Peyer's patch (tissue), 4 donors: ENCODE measurements at regions not wholly inside any gene's neighbourhood (a gene's known extent, or its start where the extent isn't known, plus 50 kb on each side); places are given as distances from the start of the nearest gene placed in this dataset.

Experiments
- POLR2A ChIP-seq, 2 donors: fragments of 450-650 bp; IDR thresholded peaks; one replicate each; pipeline ENCODE4 v1.5.1; 2017; ENCODE audit warnings: antibody characterized with exemption in 2 of 2, mild to moderate bottlenecking in 2 of 2, moderate library complexity in 2 of 2
- TF ChIP-seq, protein P1 (sequence below), 6 experiments: fragments of 450-650 bp in 4 of 6; fragments of 200-600 bp in 2 of 6; sonication (generic) in 1 of 6; IDR thresholded peaks; one replicate each; pipeline ENCODE4 v1.5.1; 2017 to 2019; ENCODE audit warnings: antibody characterized with exemption in 6 of 6, mild to moderate bottlenecking in 3 of 6, moderate library complexity in 1 of 6

- no peak for TF ChIP-seq POLR2A (IDR thresholded peaks at IDR 0.05)
- TF ChIP-seq, protein P1, sequence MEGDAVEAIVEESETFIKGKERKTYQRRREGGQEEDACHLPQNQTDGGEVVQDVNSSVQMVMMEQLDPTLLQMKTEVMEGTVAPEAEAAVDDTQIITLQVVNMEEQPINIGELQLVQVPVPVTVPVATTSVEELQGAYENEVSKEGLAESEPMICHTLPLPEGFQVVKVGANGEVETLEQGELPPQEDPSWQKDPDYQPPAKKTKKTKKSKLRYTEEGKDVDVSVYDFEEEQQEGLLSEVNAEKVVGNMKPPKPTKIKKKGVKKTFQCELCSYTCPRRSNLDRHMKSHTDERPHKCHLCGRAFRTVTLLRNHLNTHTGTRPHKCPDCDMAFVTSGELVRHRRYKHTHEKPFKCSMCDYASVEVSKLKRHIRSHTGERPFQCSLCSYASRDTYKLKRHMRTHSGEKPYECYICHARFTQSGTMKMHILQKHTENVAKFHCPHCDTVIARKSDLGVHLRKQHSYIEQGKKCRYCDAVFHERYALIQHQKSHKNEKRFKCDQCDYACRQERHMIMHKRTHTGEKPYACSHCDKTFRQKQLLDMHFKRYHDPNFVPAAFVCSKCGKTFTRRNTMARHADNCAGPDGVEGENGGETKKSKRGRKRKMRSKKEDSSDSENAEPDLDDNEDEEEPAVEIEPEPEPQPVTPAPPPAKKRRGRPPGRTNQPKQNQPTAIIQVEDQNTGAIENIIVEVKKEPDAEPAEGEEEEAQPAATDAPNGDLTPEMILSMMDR (IDR thresholded peaks at IDR 0.05) = no peak
These were observed 87.6 kb upstream of the ACP3 start for GRCh38 chr3:132229641-132230040.
